ENCODE measurements at regions not wholly inside any gene's neighbourhood (a gene's known extent, or its start where the extent isn't known, plus 50 kb on each side); places are given as distances from the start of the nearest gene placed in this dataset.

GRCh38 chr5:116834796-116835515, 260.3 kb upstream of the SEMA6A start:
- TF ChIP-seq CBFB (CRISPR knock-in tag; IDR thresholded peaks at IDR 0.05; ENCODE audit: low read depth) (no peak), NFYB (CRISPR knock-in tag; conservative IDR thresholded peaks at IDR 0.05; ENCODE audit: low read depth) (no peak), CREB1 (CRISPR knock-in tag; IDR thresholded peaks at IDR 0.05) (no peak)
- TF ChIP-seq, protein P1, sequence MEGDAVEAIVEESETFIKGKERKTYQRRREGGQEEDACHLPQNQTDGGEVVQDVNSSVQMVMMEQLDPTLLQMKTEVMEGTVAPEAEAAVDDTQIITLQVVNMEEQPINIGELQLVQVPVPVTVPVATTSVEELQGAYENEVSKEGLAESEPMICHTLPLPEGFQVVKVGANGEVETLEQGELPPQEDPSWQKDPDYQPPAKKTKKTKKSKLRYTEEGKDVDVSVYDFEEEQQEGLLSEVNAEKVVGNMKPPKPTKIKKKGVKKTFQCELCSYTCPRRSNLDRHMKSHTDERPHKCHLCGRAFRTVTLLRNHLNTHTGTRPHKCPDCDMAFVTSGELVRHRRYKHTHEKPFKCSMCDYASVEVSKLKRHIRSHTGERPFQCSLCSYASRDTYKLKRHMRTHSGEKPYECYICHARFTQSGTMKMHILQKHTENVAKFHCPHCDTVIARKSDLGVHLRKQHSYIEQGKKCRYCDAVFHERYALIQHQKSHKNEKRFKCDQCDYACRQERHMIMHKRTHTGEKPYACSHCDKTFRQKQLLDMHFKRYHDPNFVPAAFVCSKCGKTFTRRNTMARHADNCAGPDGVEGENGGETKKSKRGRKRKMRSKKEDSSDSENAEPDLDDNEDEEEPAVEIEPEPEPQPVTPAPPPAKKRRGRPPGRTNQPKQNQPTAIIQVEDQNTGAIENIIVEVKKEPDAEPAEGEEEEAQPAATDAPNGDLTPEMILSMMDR (IDR thresholded peaks at IDR 0.05): no peak
- TF ChIP-seq, protein P2, sequence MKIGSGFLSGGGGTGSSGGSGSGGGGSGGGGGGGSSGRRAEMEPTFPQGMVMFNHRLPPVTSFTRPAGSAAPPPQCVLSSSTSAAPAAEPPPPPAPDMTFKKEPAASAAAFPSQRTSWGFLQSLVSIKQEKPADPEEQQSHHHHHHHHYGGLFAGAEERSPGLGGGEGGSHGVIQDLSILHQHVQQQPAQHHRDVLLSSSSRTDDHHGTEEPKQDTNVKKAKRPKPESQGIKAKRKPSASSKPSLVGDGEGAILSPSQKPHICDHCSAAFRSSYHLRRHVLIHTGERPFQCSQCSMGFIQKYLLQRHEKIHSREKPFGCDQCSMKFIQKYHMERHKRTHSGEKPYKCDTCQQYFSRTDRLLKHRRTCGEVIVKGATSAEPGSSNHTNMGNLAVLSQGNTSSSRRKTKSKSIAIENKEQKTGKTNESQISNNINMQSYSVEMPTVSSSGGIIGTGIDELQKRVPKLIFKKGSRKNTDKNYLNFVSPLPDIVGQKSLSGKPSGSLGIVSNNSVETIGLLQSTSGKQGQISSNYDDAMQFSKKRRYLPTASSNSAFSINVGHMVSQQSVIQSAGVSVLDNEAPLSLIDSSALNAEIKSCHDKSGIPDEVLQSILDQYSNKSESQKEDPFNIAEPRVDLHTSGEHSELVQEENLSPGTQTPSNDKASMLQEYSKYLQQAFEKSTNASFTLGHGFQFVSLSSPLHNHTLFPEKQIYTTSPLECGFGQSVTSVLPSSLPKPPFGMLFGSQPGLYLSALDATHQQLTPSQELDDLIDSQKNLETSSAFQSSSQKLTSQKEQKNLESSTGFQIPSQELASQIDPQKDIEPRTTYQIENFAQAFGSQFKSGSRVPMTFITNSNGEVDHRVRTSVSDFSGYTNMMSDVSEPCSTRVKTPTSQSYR (CRISPR knock-in tag; IDR thresholded peaks at IDR 0.05): no peak
- TF ChIP-seq, protein P3, sequence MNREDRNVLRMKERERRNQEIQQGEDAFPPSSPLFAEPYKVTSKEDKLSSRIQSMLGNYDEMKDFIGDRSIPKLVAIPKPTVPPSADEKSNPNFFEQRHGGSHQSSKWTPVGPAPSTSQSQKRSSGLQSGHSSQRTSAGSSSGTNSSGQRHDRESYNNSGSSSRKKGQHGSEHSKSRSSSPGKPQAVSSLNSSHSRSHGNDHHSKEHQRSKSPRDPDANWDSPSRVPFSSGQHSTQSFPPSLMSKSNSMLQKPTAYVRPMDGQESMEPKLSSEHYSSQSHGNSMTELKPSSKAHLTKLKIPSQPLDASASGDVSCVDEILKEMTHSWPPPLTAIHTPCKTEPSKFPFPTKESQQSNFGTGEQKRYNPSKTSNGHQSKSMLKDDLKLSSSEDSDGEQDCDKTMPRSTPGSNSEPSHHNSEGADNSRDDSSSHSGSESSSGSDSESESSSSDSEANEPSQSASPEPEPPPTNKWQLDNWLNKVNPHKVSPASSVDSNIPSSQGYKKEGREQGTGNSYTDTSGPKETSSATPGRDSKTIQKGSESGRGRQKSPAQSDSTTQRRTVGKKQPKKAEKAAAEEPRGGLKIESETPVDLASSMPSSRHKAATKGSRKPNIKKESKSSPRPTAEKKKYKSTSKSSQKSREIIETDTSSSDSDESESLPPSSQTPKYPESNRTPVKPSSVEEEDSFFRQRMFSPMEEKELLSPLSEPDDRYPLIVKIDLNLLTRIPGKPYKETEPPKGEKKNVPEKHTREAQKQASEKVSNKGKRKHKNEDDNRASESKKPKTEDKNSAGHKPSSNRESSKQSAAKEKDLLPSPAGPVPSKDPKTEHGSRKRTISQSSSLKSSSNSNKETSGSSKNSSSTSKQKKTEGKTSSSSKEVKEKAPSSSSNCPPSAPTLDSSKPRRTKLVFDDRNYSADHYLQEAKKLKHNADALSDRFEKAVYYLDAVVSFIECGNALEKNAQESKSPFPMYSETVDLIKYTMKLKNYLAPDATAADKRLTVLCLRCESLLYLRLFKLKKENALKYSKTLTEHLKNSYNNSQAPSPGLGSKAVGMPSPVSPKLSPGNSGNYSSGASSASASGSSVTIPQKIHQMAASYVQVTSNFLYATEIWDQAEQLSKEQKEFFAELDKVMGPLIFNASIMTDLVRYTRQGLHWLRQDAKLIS (CRISPR knock-in tag; IDR thresholded peaks at IDR 0.05; ENCODE audit: borderline replicate concordance): no peak
- TF ChIP-seq, protein P4, sequence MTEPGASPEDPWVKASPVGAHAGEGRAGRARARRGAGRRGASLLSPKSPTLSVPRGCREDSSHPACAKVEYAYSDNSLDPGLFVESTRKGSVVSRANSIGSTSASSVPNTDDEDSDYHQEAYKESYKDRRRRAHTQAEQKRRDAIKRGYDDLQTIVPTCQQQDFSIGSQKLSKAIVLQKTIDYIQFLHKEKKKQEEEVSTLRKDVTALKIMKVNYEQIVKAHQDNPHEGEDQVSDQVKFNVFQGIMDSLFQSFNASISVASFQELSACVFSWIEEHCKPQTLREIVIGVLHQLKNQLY (CRISPR knock-in tag; IDR thresholded peaks at IDR 0.05): no peak
